Activated naive CD4-positive, alpha-beta T cell treated with anti-CD3 and anti-CD28 coated beads, Interleukin-2, amount 50 U/mL, for 72 hours (primary cell): ENCODE measurements at regions not wholly inside any gene's neighbourhood (a gene's known extent, or its start where the extent isn't known, plus 50 kb on each side); places are given as distances from the start of the nearest gene placed in this dataset.

Experiments used
- ATAC-seq, 2 donors: fragments of 150-1000 bp; cut with Tn5 transposase; 2 replicates each; pipeline ENCODE4 v1.10.0; 2021; ENCODE audit warnings: mild to moderate bottlenecking in 2 of 2, moderate library complexity in 2 of 2
- DNase-seq, 2 donors: peaks; one replicate each; pipeline ENCODE4 v3.0.0; 2021 to 2022; ENCODE audit warnings: low spot score in 2 of 2
- H3K27ac Mint-ChIP-seq, 2 donors: one replicate each; pipeline ENCODE4 v1.8.0; 2022; ENCODE audit warnings: mild to moderate bottlenecking in 2 of 2, mixed read lengths in 2 of 2
- H3K36me3 Mint-ChIP-seq, 2 donors: one replicate each; pipeline ENCODE4 v1.8.0; 2022; ENCODE audit warnings: mixed read lengths in 2 of 2
- H3K9me3 Mint-ChIP-seq, 2 donors: one replicate each; pipeline ENCODE4 v1.8.0; 2022; ENCODE audit warnings: mixed read lengths in 2 of 2

DNA sequence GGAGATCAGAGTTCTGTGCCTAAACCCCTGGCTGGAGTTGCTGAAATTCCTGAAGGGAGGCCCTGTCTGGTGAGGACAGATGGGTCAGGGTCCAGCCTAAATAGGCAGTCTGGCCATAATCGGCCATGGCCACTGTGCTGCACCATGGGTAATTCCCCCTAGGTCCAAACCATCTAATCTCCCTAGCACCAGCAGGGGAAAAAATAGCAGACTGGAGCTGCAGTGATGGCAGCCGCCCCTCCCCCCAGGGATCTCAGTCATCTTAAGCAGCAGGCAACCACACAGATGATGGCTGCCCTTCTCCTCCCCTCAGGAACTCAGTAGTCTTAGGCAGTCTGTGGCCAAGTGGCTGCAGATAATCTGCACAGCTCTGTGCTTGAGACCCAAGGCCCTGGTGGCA lies 68.4 kb upstream of the CD96 start:
- Mint-ChIP-seq H3K27ac (no peak overlapping the region), H3K9me3 (peaks cover 6 to 8% of the 10 kb centered on the region in 2 donors), H3K36me3 (peaks cover 0 to 24% of the 10 kb centered on the region in 2 donors)
- DNase-seq (no peak), ATAC-seq (no peak)

- H3K9me3 Mint-ChIP-seq, result peaks cover 0 to 9% of the 10 kb centered on the region in 2 donors
- H3K27ac Mint-ChIP-seq, result no peak overlapping the region
- ATAC-seq (no peak), DNase-seq (no peak)
- peaks cover 0 to 15% of the 10 kb centered on the region in 2 donors for H3K36me3 Mint-ChIP-seq
Observed at GRCh38 chr3:111476701-111477100, 65.3 kb upstream of the CD96 start.

DNA sequence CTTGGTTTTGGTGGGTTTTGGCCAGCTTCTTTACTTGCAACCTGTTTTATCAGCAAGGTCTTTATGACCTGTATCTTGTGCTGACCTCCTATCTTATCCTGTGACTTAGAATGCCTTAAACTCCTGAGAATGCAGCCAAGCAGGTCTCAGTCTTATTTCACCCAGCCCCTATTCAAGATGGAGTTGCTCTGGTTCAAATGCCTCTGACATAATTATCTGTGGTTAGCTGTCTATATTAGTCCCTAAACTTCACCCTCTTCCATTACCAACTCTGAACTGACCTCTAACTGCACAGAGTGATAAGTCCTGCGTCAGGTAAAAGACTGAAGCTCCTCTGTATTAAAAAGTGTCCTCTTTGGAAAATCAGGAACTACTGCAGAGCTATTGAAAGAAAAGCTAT lies 61.9 kb upstream of the CD96 start:
- H3K36me3 Mint-ChIP-seq, result no peaks in the 10 kb centered on the region
- no peak for ATAC-seq
- peaks cover 0 to 5% of the 10 kb centered on the region in 2 donors for H3K9me3 Mint-ChIP-seq
- no peak overlapping the region for H3K27ac Mint-ChIP-seq
- no peak for DNase-seq

DNA sequence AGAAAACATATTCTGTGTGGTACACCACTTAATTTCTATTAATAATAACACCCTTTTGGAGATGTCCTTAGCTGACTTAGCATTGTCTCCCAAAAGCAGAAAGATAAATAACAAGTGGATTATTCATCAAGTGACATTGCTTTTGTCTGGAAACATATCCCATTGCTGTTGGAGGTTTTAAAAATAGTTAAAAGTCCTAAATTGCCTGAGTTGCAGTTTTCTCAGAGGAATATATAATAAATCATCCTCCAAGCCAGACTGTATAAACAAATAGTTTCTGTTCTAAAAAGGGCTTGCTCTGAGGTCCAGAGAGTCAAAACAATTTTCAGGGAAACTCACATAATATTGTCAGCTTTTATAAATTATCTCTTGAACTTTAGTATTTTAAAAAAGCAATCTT lies 60.4 kb upstream of the CD96 start:
- DNase-seq (no peak), ATAC-seq (no peak)
- Mint-ChIP-seq H3K36me3 (no peaks in the 10 kb centered on the region), H3K27ac (no peak overlapping the region), H3K9me3 (peaks cover 0 to 9% of the 10 kb centered on the region in 2 donors)

DNA sequence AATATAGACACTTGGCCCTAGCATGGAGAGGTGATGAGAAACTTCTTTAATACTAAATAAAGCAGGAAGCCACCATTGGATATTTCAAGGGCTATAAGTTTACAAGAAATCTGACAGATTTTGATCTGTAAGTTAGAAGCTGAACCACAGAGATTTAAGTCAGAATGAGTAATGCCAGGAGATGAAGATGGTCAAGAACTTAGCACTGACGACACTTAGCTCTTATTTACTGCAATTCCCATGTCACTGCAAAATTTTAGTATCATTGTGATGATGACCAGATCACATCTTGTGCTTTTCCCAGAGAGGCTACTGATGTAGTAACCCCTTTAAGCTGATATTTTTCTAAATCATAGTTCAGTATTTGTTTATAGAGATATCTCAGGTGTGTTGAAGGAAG lies 59.4 kb upstream of the CD96 start:
- DNase-seq (no peak), ATAC-seq (no peak)
- no peak overlapping the region for H3K27ac Mint-ChIP-seq
- H3K9me3 Mint-ChIP-seq, result peaks cover 3 to 12% of the 10 kb centered on the region in 2 donors
- H3K36me3 Mint-ChIP-seq, result no peaks in the 10 kb centered on the region

DNA sequence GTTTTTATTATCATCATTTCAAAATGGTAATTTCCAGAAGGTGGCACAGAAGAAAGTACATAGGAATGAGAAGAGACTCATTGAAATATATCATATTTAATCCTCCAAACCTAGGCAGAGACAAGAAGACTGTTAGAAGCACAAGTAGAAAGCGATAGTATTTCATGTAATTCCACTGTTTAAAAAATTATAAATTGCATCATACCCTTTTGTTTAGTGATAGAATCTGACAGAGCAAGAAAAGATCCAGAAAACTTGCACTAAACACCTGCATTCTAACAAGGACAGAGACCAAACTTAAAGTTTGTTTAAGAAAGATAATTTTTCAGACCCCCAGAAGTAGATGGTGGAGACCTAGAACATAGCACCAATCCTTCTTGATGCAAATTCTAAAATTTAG lies 56.9 kb upstream of the CD96 start:
- ATAC-seq (no peak), DNase-seq (no peak)
- peaks cover 3 to 12% of the 10 kb centered on the region in 2 donors for H3K9me3 Mint-ChIP-seq
- no peak overlapping the region for H3K27ac Mint-ChIP-seq
- H3K36me3 Mint-ChIP-seq, result no peaks in the 10 kb centered on the region
